ENCODE measurements at regions not wholly inside any gene's neighbourhood (a gene's known extent, or its start where the extent isn't known, plus 50 kb on each side); places are given as distances from the start of the nearest gene placed in this dataset.

GRCh38 chr4:103422467-103423219 lies 224.5 kb upstream of the CENPE start:
- TF ChIP-seq CTCF (IDR thresholded peaks at IDR 0.05) (no peak), EZH2 (IDR thresholded peaks at IDR 0.05; ENCODE audit: borderline replicate concordance, insufficient read depth, low read depth, low read length, poor library complexity, severe bottlenecking) (no peak)

Data from B cell (primary cell).